GM23248 (cell line): ENCODE measurements at regions not wholly inside any gene's neighbourhood (a gene's known extent, or its start where the extent isn't known, plus 50 kb on each side); places are given as distances from the start of the nearest gene placed in this dataset.

ENCODE experiments used
- DNase-seq: peaks from one replicate; pipeline ENCODE4 v3.0.0-alpha.2; 2015
- H2AFZ ChIP-seq: fragments of 200-600 bp; sonication (generic); 2 replicates; pipeline ENCODE4 v1.6.1; 2016; ENCODE audit warnings: antibody characterized with exemption
- H3F3A ChIP-seq: fragments of 200-600 bp; sonication (generic); 2 replicates; pipeline ENCODE4 v1.6.1; 2016; ENCODE audit warnings: mild to moderate bottlenecking, antibody characterized with exemption, mixed run types; ENCODE audit not compliant: insufficient read depth
- H3K27ac ChIP-seq: fragments of 200-600 bp; sonication (generic); 2 replicates; pipeline ENCODE4 v1.5.1; 2016; ENCODE audit warnings: mild to moderate bottlenecking
- H3K27me3 ChIP-seq: fragments of 200-600 bp; sonication (generic); replicated peaks from 2 replicates; pipeline ENCODE4 v1.6.1; 2016; ENCODE audit warnings: mild to moderate bottlenecking; ENCODE audit not compliant: insufficient read depth
- H3K36me3 ChIP-seq: fragments of 200-600 bp; sonication (generic); 2 replicates; pipeline ENCODE4 v1.6.1; 2016; ENCODE audit warnings: low read depth, mild to moderate bottlenecking
- H3K4me1 ChIP-seq: fragments of 200-600 bp; sonication (generic); 2 replicates; pipeline ENCODE4 v1.6.1; 2016; ENCODE audit warnings: mild to moderate bottlenecking; ENCODE audit not compliant: insufficient read depth
- H3K4me2 ChIP-seq: fragments of 200-600 bp; sonication (generic); one replicate; pipeline ENCODE4 v1.6.1; 2016; ENCODE audit warnings: mild to moderate bottlenecking; ENCODE audit not compliant: unreplicated experiment
- H3K4me3 ChIP-seq: fragments of 200-600 bp; sonication (generic); 2 replicates; pipeline ENCODE4 v1.5.1; 2016; ENCODE audit warnings: mild to moderate bottlenecking
- H3K79me2 ChIP-seq: fragments of 200-600 bp; sonication (generic); 2 replicates; pipeline ENCODE4 v1.6.1; 2016; ENCODE audit warnings: mild to moderate bottlenecking; ENCODE audit not compliant: insufficient read depth
- H3K9ac ChIP-seq: fragments of 200-600 bp; sonication (generic); 2 replicates; pipeline ENCODE4 v1.6.1; 2016; ENCODE audit warnings: mild to moderate bottlenecking
- H3K9me2 ChIP-seq: fragments of 200-600 bp; sonication (generic); 2 replicates; pipeline ENCODE4 v1.6.1; 2016; ENCODE audit warnings: mixed run types, mild to moderate bottlenecking, moderate library complexity; ENCODE audit not compliant: insufficient read depth
- H3K9me3 ChIP-seq: fragments of 200-600 bp; sonication (generic); one replicate; pipeline ENCODE4 v1.6.1; 2017; ENCODE audit warnings: low read depth
- H4K20me1 ChIP-seq: fragments of 200-600 bp; sonication (generic); 2 replicates; pipeline ENCODE4 v1.6.0; 2016; ENCODE audit not compliant: insufficient read depth
- EZH2 ChIP-seq: fragments of 200-600 bp; sonication (generic); IDR thresholded peaks from 2 replicates; pipeline ENCODE4 v1.6.1; 2018; ENCODE audit warnings: antibody characterized with exemption, mild to moderate bottlenecking; ENCODE audit not compliant: insufficient read depth, poor library complexity, severe bottlenecking
- EZH2phosphoT487 ChIP-seq: fragments of 200-600 bp; sonication (generic); IDR thresholded peaks from 2 replicates; pipeline ENCODE4 v1.6.1; 2018; ENCODE audit warnings: antibody characterized with exemption, moderate library complexity, mild to moderate bottlenecking, low read depth; ENCODE audit not compliant: insufficient read depth
- WGBS, 2 experiments: methylation state at CpG; one replicate each; pipeline ENCODE4 v1.1.6; 2015 to 2017; ENCODE audit warnings: low lambda C conversion rate in 2 of 2, low coverage in 1 of 2; ENCODE audit errors: missing lambda C conversion rate in 2 of 2; 5-methylcytosine and 5-hydroxymethylcytosine counted together
- in situ Hi-C: fragments of 300-500 bp; cut with MboI; formaldehyde crosslinking; loops from 2 replicates; pipeline ENCODE4 v1.15.0; 2020

GRCh38 chr20:57106030-57106682 is 160.3 kb downstream of the BMP7 start:
- H3K9me3 ChIP-seq: no peaks in the 10 kb centered on the region
- H2AFZ ChIP-seq: no peak overlapping the region
- in situ Hi-C loops: no loop called here
- peaks cover 59% of the 10 kb centered on the region for H3K27me3 ChIP-seq
- H3K36me3 ChIP-seq: no peaks in the 10 kb centered on the region
- WGBS, 2 experiments: 77 to 80% methylated on average over 12 of the region's 12 CpGs
- no peak overlapping the region for H3K4me3 ChIP-seq
- no peaks in the 10 kb centered on the region for H3F3A ChIP-seq
- DNase-seq: no peak
- H3K9me2 ChIP-seq: no peaks in the 10 kb centered on the region
- no peak overlapping the region for H3K4me2 ChIP-seq
- no peaks in the 10 kb centered on the region for H3K79me2 ChIP-seq
- H3K4me1 ChIP-seq: no peaks in the 10 kb centered on the region
- H3K9ac ChIP-seq: no peak overlapping the region
- no peak overlapping the region for H3K27ac ChIP-seq
- TF ChIP-seq EZH2phosphoT487 (no peak), EZH2 (no peak)
- H4K20me1 ChIP-seq: no peaks in the 10 kb centered on the region

- Histone ChIP-seq H3K4me3 (no peak overlapping the region), H3K79me2 (no peaks in the 10 kb centered on the region), H3K9me2 (no peaks in the 10 kb centered on the region), H3K9me3 (no peaks in the 10 kb centered on the region), H3K9ac (no peak overlapping the region), H3F3A (no peaks in the 10 kb centered on the region), H3K4me2 (no peak overlapping the region), H3K27me3 (peaks cover 63% of the 10 kb centered on the region), H2AFZ (no peak overlapping the region), H4K20me1 (no peaks in the 10 kb centered on the region), H3K4me1 (no peaks in the 10 kb centered on the region), H3K27ac (no peak overlapping the region), H3K36me3 (no peaks in the 10 kb centered on the region)
- in situ Hi-C loops: no loop called here
- no peak for DNase-seq
- no peak for TF ChIP-seq EZH2phosphoT487
- 64 to 71% methylated on average over 4 of the region's 4 CpGs for WGBS, 2 experiments
These were observed 159.7 kb downstream of the BMP7 start for GRCh38 chr20:57106692-57107091.

- DNase-seq: no peak
- H3K4me1 ChIP-seq: no peaks in the 10 kb centered on the region
- no peaks in the 10 kb centered on the region for H3K9me3 ChIP-seq
- TF ChIP-seq EZH2 (no peak), EZH2phosphoT487 (no peak)
- no peaks in the 10 kb centered on the region for H3K9me2 ChIP-seq
- no peak overlapping the region for H3K4me2 ChIP-seq
- H3K4me3 ChIP-seq: no peak overlapping the region
- WGBS, 2 experiments: 60 to 62% methylated on average over 13 of the region's 13 CpGs
- no peaks in the 10 kb centered on the region for H3F3A ChIP-seq
- H3K36me3 ChIP-seq: no peaks in the 10 kb centered on the region
- H3K79me2 ChIP-seq: no peaks in the 10 kb centered on the region
- H4K20me1 ChIP-seq: no peaks in the 10 kb centered on the region
- in situ Hi-C loops: no loop called here
- H3K27me3 ChIP-seq: peaks cover 64% of the 10 kb centered on the region
- no peak overlapping the region for H2AFZ ChIP-seq
- H3K9ac ChIP-seq: no peak overlapping the region
- no peak overlapping the region for H3K27ac ChIP-seq
These were observed 159.2 kb downstream of the BMP7 start for GRCh38 chr20:57107208-57107607.

GRCh38 chr20:57108218-57108617 is 158.2 kb downstream of the BMP7 start:
- Histone ChIP-seq H2AFZ (no peak overlapping the region), H3K9ac (no peak overlapping the region), H3K27me3 (peaks cover 58% of the 10 kb centered on the region), H3K4me3 (no peak overlapping the region), H3K9me2 (no peaks in the 10 kb centered on the region), H3F3A (no peaks in the 10 kb centered on the region), H3K27ac (no peak overlapping the region), H3K36me3 (no peaks in the 10 kb centered on the region), H3K79me2 (no peaks in the 10 kb centered on the region), H3K4me2 (no peak overlapping the region), H3K9me3 (no peaks in the 10 kb centered on the region), H3K4me1 (no peaks in the 10 kb centered on the region), H4K20me1 (no peaks in the 10 kb centered on the region)
- TF ChIP-seq EZH2phosphoT487 (no peak), EZH2 (no peak)
- in situ Hi-C loops: no loop called here
- no peak for DNase-seq
- 32 to 59% methylated on average over 4 of the region's 4 CpGs for WGBS, 2 experiments
